Right lobe of liver (tissue), 6 donors: ENCODE measurements at regions not wholly inside any gene's neighbourhood (a gene's known extent, or its start where the extent isn't known, plus 50 kb on each side); places are given as distances from the start of the nearest gene placed in this dataset.

ENCODE experiments used
- ATAC-seq, 4 donors: fragments of 200-7000 bp; cut with Tn5 transposase; one replicate each; pipeline ENCODE4 v1.9.1; 2020; ENCODE audit warnings: mild to moderate bottlenecking in 4 of 4, moderate library complexity in 4 of 4
- DNase-seq, 3 donors: peaks; one replicate each; pipeline ENCODE4 v3.0.0-alpha.2; 2020
- H3K27ac ChIP-seq, 3 donors: fragments of 200-600 bp; one replicate each; pipeline ENCODE4 v1.8.0; 2022
- H3K27me3 ChIP-seq, 2 donors: fragments of 200-600 bp; one replicate each; pipeline ENCODE4 v1.8.0; 2022
- H3K36me3 ChIP-seq, 4 donors: fragments of 200-600 bp; sonication (generic) in 1 of 4; one replicate each; pipeline versions ENCODE4 v1.5.1 to v1.8.0; 2017 to 2022; ENCODE audit warnings: control low read depth in 1 of 4
- H3K4me1 ChIP-seq, 4 donors: fragments of 200-600 bp; sonication (generic) in 1 of 4; one replicate each; pipeline versions ENCODE4 v1.5.1 to v1.8.0; 2017 to 2022; ENCODE audit warnings: control low read depth in 1 of 4
- H3K4me3 ChIP-seq, 3 donors: fragments of 200-600 bp; one replicate each; pipeline ENCODE4 v1.8.0; 2022
- H3K9me3 ChIP-seq, 4 donors: fragments of 200-600 bp; sonication (generic) in 1 of 4; one replicate each; pipeline versions ENCODE4 v1.5.1 to v1.8.0; 2017 to 2022; ENCODE audit warnings: control low read depth in 1 of 4
- POLR2A ChIP-seq: fragments of 450-650 bp; IDR thresholded peaks from one replicate; pipeline ENCODE4 v1.6.1; 2017; ENCODE audit warnings: antibody characterized with exemption, mild to moderate bottlenecking
- WGBS: methylation state at CpG from one replicate; pipeline ENCODE4 v1.1.6; 2018; ENCODE audit warnings: low coverage, low lambda C conversion rate; ENCODE audit not compliant: insufficient coverage; ENCODE audit errors: missing lambda C conversion rate; 5-methylcytosine and 5-hydroxymethylcytosine counted together
- intact Hi-C, 2 donors: fragments of 100-400 bp; cut with DNase I; formaldehyde crosslinking; loops; one replicate each; pipeline versions ENCODE4 v1.11.2 to v1.14.1; 2022
- TF ChIP-seq, protein P1 (sequence below), 4 donors: fragments of 200-600 bp in 3 of 4; fragments of 450-650 bp in 1 of 4; IDR thresholded peaks; one replicate each; pipeline versions ENCODE4 v1.5.1 to v1.8.0; 2016 to 2022; ENCODE audit warnings: antibody characterized with exemption in 4 of 4, mild to moderate bottlenecking in 2 of 4
- donor health status: DM: no; HTN: yes; CAD: no.
- donor health status: DM: no; HTN: no; CAD: no.
- donor health status: DM: no; HTN: no; CAD: no.
- donor health status: DM: no; HTN: yes; CAD: no.
- donor health status: DM: no; HTN: yes; CAD: no.

GRCh38 chr3:59513570-59513969 is 463.7 kb upstream of the CFAP20DC start:
- Histone ChIP-seq H3K4me3 (no peak overlapping the region), H3K27me3 (no peaks in the 10 kb centered on the region), H3K4me1 (no peaks in the 10 kb centered on the region), H3K27ac (no peak overlapping the region), H3K9me3 (no peaks in the 10 kb centered on the region), H3K36me3 (no peaks in the 10 kb centered on the region)
- ATAC-seq, result no peak
- no peak for TF ChIP-seq POLR2A
- TF ChIP-seq, protein P1, sequence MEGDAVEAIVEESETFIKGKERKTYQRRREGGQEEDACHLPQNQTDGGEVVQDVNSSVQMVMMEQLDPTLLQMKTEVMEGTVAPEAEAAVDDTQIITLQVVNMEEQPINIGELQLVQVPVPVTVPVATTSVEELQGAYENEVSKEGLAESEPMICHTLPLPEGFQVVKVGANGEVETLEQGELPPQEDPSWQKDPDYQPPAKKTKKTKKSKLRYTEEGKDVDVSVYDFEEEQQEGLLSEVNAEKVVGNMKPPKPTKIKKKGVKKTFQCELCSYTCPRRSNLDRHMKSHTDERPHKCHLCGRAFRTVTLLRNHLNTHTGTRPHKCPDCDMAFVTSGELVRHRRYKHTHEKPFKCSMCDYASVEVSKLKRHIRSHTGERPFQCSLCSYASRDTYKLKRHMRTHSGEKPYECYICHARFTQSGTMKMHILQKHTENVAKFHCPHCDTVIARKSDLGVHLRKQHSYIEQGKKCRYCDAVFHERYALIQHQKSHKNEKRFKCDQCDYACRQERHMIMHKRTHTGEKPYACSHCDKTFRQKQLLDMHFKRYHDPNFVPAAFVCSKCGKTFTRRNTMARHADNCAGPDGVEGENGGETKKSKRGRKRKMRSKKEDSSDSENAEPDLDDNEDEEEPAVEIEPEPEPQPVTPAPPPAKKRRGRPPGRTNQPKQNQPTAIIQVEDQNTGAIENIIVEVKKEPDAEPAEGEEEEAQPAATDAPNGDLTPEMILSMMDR (IDR thresholded peaks at IDR 0.05), result no peak
- WGBS, result 63% methylated on average over 1 of the region's 1 CpG
- DNase-seq, result no peak
- intact Hi-C loops, result no loop called here

DNA sequence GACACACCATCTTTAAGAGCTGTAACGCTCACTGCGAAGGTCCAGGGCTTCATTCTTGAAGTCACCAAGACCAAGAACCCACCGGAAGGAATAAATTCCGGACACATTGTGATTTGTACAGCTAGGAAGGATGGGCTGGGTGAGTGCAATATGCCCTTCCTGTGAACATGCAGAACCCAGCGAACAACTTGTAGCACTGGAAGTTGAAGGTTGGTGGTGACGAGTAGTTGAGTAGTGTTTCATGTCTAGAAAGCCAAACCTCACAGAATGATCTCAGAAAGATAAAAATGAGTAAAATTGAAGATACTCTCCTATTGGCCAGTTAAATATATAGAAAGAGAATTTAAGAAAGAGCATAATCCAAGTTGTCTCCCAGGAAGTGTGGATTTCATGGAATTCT is 462.2 kb upstream of the CFAP20DC start:
- Histone ChIP-seq H3K4me1 (no peaks in the 10 kb centered on the region), H3K9me3 (no peaks in the 10 kb centered on the region), H3K36me3 (no peaks in the 10 kb centered on the region), H3K27ac (no peak overlapping the region), H3K27me3 (no peaks in the 10 kb centered on the region), H3K4me3 (no peak overlapping the region)
- ATAC-seq (no peak), DNase-seq (no peak)
- WGBS, result 62% methylated on average over 5 of the region's 6 CpGs
- TF ChIP-seq POLR2A, result no peak
- intact Hi-C loops, result no loop called here

- ATAC-seq, result no peak
- WGBS, result 30% methylated on average over 4 of the region's 4 CpGs
Observed at GRCh38 chr3:59510576-59510975, 460.8 kb upstream of the CFAP20DC start.

GRCh38 chr3:59508273-59508672 is 458.4 kb upstream of the CFAP20DC start:
- no peak overlapping the region for H3K4me3 ChIP-seq
- H3K9me3 ChIP-seq, result no peaks in the 10 kb centered on the region
- H3K27ac ChIP-seq, result no peak overlapping the region
- H3K4me1 ChIP-seq, result no peaks in the 10 kb centered on the region
- no peaks in the 10 kb centered on the region for H3K36me3 ChIP-seq
- H3K27me3 ChIP-seq, result no peaks in the 10 kb centered on the region
- DNase-seq, result no peak
- WGBS, result 53% methylated on average over 8 of the region's 10 CpGs
- no peak for ATAC-seq
- TF ChIP-seq, protein P1 (IDR thresholded peaks at IDR 0.05), result no peak
- no peak for TF ChIP-seq POLR2A
- intact Hi-C loops, result no loop called here

More at GRCh38 chr3:59510576-59510975, 460.8 kb upstream of the CFAP20DC start:
- no peak overlapping the region for H3K4me3 ChIP-seq
- no peaks in the 10 kb centered on the region for H3K36me3 ChIP-seq
- DNase-seq, result no peak
- TF ChIP-seq, protein P1 (IDR thresholded peaks at IDR 0.05), result no peak
- TF ChIP-seq POLR2A, result no peak
- H3K27ac ChIP-seq, result no peak overlapping the region
- intact Hi-C loops, result no loop called here
- H3K9me3 ChIP-seq, result no peaks in the 10 kb centered on the region
- no peaks in the 10 kb centered on the region for H3K4me1 ChIP-seq
- H3K27me3 ChIP-seq, result no peaks in the 10 kb centered on the region

DNA sequence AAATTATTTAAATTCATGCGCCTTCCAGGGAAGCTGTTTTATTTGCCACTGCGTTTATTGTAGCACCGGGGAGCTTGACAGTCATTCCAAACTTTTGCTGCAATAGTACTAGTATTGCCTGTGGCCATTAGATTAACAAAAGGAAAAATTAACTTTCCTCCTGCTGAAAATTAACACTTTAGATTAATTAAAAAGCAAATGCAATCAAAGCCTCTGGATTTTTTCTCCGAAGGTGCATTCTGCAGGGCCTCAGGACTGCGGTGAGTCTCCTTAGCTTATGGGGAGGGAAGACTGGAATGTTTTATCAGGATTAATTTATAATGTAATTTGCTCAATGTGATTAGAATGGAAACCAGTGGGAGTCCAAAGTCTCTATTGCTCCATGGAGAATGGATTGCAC is 456.4 kb upstream of the CFAP20DC start:
- no peaks in the 10 kb centered on the region for H3K4me1 ChIP-seq
- no peak for TF ChIP-seq POLR2A
- TF ChIP-seq, protein P1 (IDR thresholded peaks at IDR 0.05), result no peak
- no peak for DNase-seq
- no peaks in the 10 kb centered on the region for H3K27me3 ChIP-seq
- 76% methylated on average over 5 of the region's 5 CpGs for WGBS
- H3K27ac ChIP-seq, result no peak overlapping the region
- intact Hi-C loops, result no loop called here
- no peak overlapping the region for H3K4me3 ChIP-seq
- no peak for ATAC-seq
- no peaks in the 10 kb centered on the region for H3K36me3 ChIP-seq
- H3K9me3 ChIP-seq, result no peaks in the 10 kb centered on the region
